Tibial nerve (tissue), 3 donors: ENCODE measurements at regions not wholly inside any gene's neighbourhood (a gene's known extent, or its start where the extent isn't known, plus 50 kb on each side); places are given as distances from the start of the nearest gene placed in this dataset.
"Not testable (repeated sequence)": the region's sequence is repeated elsewhere in the genome, so short reads cannot be mapped to it uniquely, and the experiment has no call there.

Source experiments
- POLR2A ChIP-seq, 2 donors: fragments of 450-650 bp; IDR thresholded peaks; one replicate each; pipeline ENCODE4 v1.6.1; 2017; ENCODE audit warnings: antibody characterized with exemption in 2 of 2, mild to moderate bottlenecking in 2 of 2, moderate library complexity in 2 of 2
- TF ChIP-seq, protein P1 (sequence below), 5 experiments: fragments of 200-600 bp in 3 of 5; fragments of 450-650 bp in 2 of 5; sonication (generic) in 3 of 5; IDR thresholded peaks; one replicate each; pipeline ENCODE4 v1.5.1; 2016 to 2019; ENCODE audit warnings: antibody characterized with exemption in 5 of 5, mild to moderate bottlenecking in 3 of 5, moderate library complexity in 2 of 5

DNA sequence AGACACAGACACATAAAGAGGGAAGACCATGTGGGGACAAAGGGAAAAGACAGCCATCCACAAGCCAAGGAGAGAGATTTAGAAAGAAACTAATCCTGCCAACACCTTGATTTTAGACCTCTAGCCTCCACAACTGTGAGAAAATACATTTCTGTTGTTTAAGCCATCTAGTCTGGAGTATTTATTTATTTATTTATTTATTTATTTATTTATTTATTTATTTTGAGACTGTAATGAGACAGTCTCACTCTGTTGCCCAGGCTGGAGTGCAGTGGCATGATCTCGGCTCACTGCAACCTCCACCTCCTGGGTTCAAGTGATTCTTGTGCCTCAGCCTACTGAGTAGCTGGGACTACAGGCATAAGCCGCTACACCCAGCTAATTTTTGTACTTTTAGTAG lies 259.3 kb downstream of the PARM1 start:
- not testable (repeated sequence) for TF ChIP-seq POLR2A (IDR thresholded peaks at IDR 0.05)
- TF ChIP-seq, protein P1, sequence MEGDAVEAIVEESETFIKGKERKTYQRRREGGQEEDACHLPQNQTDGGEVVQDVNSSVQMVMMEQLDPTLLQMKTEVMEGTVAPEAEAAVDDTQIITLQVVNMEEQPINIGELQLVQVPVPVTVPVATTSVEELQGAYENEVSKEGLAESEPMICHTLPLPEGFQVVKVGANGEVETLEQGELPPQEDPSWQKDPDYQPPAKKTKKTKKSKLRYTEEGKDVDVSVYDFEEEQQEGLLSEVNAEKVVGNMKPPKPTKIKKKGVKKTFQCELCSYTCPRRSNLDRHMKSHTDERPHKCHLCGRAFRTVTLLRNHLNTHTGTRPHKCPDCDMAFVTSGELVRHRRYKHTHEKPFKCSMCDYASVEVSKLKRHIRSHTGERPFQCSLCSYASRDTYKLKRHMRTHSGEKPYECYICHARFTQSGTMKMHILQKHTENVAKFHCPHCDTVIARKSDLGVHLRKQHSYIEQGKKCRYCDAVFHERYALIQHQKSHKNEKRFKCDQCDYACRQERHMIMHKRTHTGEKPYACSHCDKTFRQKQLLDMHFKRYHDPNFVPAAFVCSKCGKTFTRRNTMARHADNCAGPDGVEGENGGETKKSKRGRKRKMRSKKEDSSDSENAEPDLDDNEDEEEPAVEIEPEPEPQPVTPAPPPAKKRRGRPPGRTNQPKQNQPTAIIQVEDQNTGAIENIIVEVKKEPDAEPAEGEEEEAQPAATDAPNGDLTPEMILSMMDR (IDR thresholded peaks at IDR 0.05): not testable (repeated sequence)
